ENCODE measurements at regions not wholly inside any gene's neighbourhood (a gene's known extent, or its start where the extent isn't known, plus 50 kb on each side); places are given as distances from the start of the nearest gene placed in this dataset.

GRCh38 chr3:34323517-34323916 lies 525.1 kb downstream of the PDCD6IP start:
- TF ChIP-seq CTCF (IDR thresholded peaks at IDR 0.05) (no peak), POLR2A (IDR thresholded peaks at IDR 0.05) (no peak)
